Trophoblast cell (in vitro differentiated cells and primary cell): ENCODE measurements at regions not wholly inside any gene's neighbourhood (a gene's known extent, or its start where the extent isn't known, plus 50 kb on each side); places are given as distances from the start of the nearest gene placed in this dataset.

Experiments
- DNase-seq, 2 donors: peaks; one replicate each; pipeline ENCODE4 v3.0.0-alpha.2; 2016
- H2AFZ ChIP-seq: 2 replicates; pipeline ENCODE4 v1.6.1; 2013; ENCODE audit warnings: low read length, moderate library complexity, mild to moderate bottlenecking; ENCODE audit not compliant: insufficient read depth, poor library complexity
- H2AK5ac ChIP-seq: 2 replicates; pipeline ENCODE4 v1.6.1; 2013; ENCODE audit warnings: mild to moderate bottlenecking, low read length
- H2BK120ac ChIP-seq: 2 replicates; pipeline ENCODE4 v1.6.1; 2013; ENCODE audit warnings: low read length, mild to moderate bottlenecking, moderate library complexity; ENCODE audit not compliant: insufficient read depth, poor library complexity
- H2BK12ac ChIP-seq: 2 replicates; pipeline ENCODE4 v1.6.1; 2013; ENCODE audit warnings: mild to moderate bottlenecking, low read length, moderate library complexity
- H2BK5ac ChIP-seq: 2 replicates; pipeline ENCODE4 v1.6.1; 2013; ENCODE audit warnings: low read length, low read depth, moderate library complexity, mild to moderate bottlenecking; ENCODE audit not compliant: poor library complexity
- H3K14ac ChIP-seq: 2 replicates; pipeline ENCODE4 v1.6.1; 2013; ENCODE audit warnings: mild to moderate bottlenecking, low read length
- H3K18ac ChIP-seq: 2 replicates; pipeline ENCODE4 v1.6.1; 2013; ENCODE audit warnings: mild to moderate bottlenecking, low read length
- H3K23ac ChIP-seq: 2 replicates; pipeline ENCODE4 v1.6.1; 2013; ENCODE audit warnings: low read length
- H3K27ac ChIP-seq: 2 replicates; pipeline ENCODE4 v1.5.1; 2013; ENCODE audit warnings: low read depth, mild to moderate bottlenecking, inconsistent platforms, low read length, moderate library complexity
- H3K27me3 ChIP-seq: 2 replicates; pipeline ENCODE4 v1.6.1; 2013; ENCODE audit warnings: inconsistent platforms, mild to moderate bottlenecking, low read length, moderate library complexity; ENCODE audit not compliant: insufficient read depth
- H3K36me3 ChIP-seq, 2 experiments: 1 replicate in 1 of 2; 2 replicates in 1 of 2; pipeline ENCODE4 v1.6.1; 2013; ENCODE audit warnings: low read length in 2 of 2, mild to moderate bottlenecking in 2 of 2, moderate library complexity in 1 of 2; ENCODE audit not compliant: insufficient read depth in 2 of 2, control insufficient read depth in 1 of 2
- H3K4ac ChIP-seq: 2 replicates; pipeline ENCODE4 v1.6.1; 2013; ENCODE audit warnings: low read depth, mild to moderate bottlenecking, low read length, moderate library complexity
- H3K4me1 ChIP-seq, 2 experiments: 1 replicate in 1 of 2; 2 replicates in 1 of 2; pipeline ENCODE4 v1.6.1; 2013; ENCODE audit warnings: low read length in 2 of 2, mild to moderate bottlenecking in 2 of 2, moderate library complexity in 1 of 2; ENCODE audit not compliant: insufficient read depth in 2 of 2, control insufficient read depth in 1 of 2
- H3K4me2 ChIP-seq: 2 replicates; pipeline ENCODE4 v1.6.1; 2013; ENCODE audit warnings: inconsistent platforms, mild to moderate bottlenecking, low read length, moderate library complexity
- H3K4me3 ChIP-seq: 2 replicates; pipeline ENCODE4 v1.5.1; 2013; ENCODE audit warnings: mild to moderate bottlenecking, low read depth, low read length, inconsistent platforms
- H3K79me1 ChIP-seq: one replicate; pipeline ENCODE4 v1.6.1; 2013; ENCODE audit warnings: low read length
- H3K79me2 ChIP-seq: 2 replicates; pipeline ENCODE4 v1.6.1; 2013; ENCODE audit warnings: low read length, mild to moderate bottlenecking; ENCODE audit not compliant: control insufficient read depth, insufficient read depth, poor library complexity
- H3K9ac ChIP-seq: 2 replicates; pipeline ENCODE4 v1.6.1; 2013; ENCODE audit warnings: mild to moderate bottlenecking, low read length
- H3K9me3 ChIP-seq: 2 replicates; pipeline ENCODE4 v1.6.1; 2013; ENCODE audit warnings: low read depth, mild to moderate bottlenecking, control low read depth, inconsistent platforms, low read length; ENCODE audit not compliant: insufficient read depth
- H4K12ac ChIP-seq: 2 replicates; pipeline ENCODE4 v1.6.1; 2013; ENCODE audit warnings: low read depth, mild to moderate bottlenecking, low read length, moderate library complexity
- H4K8ac ChIP-seq: 2 replicates; pipeline ENCODE4 v1.6.1; 2013; ENCODE audit warnings: low read depth, mild to moderate bottlenecking, low read length, moderate library complexity
- H4K91ac ChIP-seq: one replicate; pipeline ENCODE4 v1.6.1; 2013; ENCODE audit warnings: low read depth, mild to moderate bottlenecking, low read length, moderate library complexity
- WGBS: extraction: QIAGEN DNeasy Blood & Tissue Kit; methylation state at CpG from one replicate; pipeline ENCODE4 v1.1.7; 2013; ENCODE audit warnings: missing lambda C conversion rate; ENCODE audit not compliant: insufficient read length, insufficient coverage; ENCODE audit errors: extremely low coverage; 5-methylcytosine and 5-hydroxymethylcytosine counted together

DNA sequence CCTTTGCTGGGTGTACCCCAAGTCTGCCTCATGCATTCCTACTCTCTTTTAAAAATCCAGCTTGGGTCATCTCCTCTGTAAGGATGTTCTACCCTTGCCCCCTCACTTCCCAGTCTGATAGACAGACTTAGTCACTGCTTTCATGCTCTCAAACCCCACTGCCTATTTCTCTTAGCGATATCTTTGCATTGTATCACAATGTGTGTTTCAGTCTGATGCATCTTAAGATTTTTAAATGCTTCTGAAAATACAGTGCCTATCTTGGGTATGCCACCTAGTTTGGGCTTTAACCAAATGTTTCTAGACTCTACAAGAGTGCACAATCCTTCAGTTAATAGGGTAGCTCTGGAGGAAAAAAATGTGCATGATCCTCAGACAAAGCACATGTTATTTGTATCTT lies 97.8 kb downstream of the SNX18 start:
- H4K91ac ChIP-seq = peak overlapping the region; percentile 80
- H3K4me1 ChIP-seq = peaks cover 0 to 5% of the 10 kb centered on the region in 2 experiments
- H3K14ac ChIP-seq = no peak overlapping the region
- H2AFZ ChIP-seq = no peak overlapping the region
- no CpG with 5 or more reads among the region's 1 CpG for WGBS
- H2BK120ac ChIP-seq = no peak overlapping the region
- no peak overlapping the region for H2BK12ac ChIP-seq
- H3K36me3 ChIP-seq = no peaks in the 10 kb centered on the region
- H3K27me3 ChIP-seq = no peaks in the 10 kb centered on the region
- H3K23ac ChIP-seq = no peak overlapping the region
- H3K27ac ChIP-seq = no peak overlapping the region
- no peak overlapping the region for H4K8ac ChIP-seq
- no peak overlapping the region for H3K4ac ChIP-seq
- DNase-seq = peak; percentile 21 to 74
- no peak overlapping the region for H3K4me3 ChIP-seq
- H3K4me2 ChIP-seq = no peak overlapping the region
- no peaks in the 10 kb centered on the region for H3K9me3 ChIP-seq
- H3K79me1 ChIP-seq = no peaks in the 10 kb centered on the region
- H4K12ac ChIP-seq = no peak overlapping the region
- H2AK5ac ChIP-seq = no peak overlapping the region
- no peak overlapping the region for H2BK5ac ChIP-seq
- no peaks in the 10 kb centered on the region for H3K79me2 ChIP-seq
- H3K18ac ChIP-seq = no peak overlapping the region
- no peak overlapping the region for H3K9ac ChIP-seq

DNA sequence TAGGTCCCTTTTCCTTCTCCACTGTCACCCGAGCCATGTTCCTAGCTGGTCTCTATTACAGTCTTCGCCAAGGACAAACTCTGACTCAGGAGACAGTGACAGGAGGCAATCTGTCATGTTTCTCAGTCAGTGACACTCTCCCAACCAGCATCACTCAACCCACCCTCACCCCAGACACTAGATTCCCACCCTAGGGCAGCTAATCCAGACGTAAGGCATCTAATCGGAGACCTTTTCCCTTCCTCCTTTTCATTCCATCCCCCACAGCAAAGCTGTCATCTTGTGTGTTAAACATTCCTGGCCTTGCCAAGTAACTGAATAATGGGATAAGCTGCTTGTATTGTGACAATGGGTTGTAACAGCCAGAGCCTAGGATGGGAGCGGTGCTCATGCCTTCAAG lies 95.2 kb downstream of the SNX18 start:
- no peak overlapping the region for H2AK5ac ChIP-seq
- no peaks in the 10 kb centered on the region for H3K79me1 ChIP-seq
- H3K4me3 ChIP-seq = no peak overlapping the region
- H2BK120ac ChIP-seq = no peak overlapping the region
- no peak overlapping the region for H4K91ac ChIP-seq
- H3K14ac ChIP-seq = no peak overlapping the region
- H3K4ac ChIP-seq = no peak overlapping the region
- no CpG with 5 or more reads among the region's 5 CpGs for WGBS
- H3K18ac ChIP-seq = no peak overlapping the region
- H3K23ac ChIP-seq = peak overlapping the region; percentile 76
- no peak overlapping the region for H3K9ac ChIP-seq
- no peak overlapping the region for H2BK12ac ChIP-seq
- H2AFZ ChIP-seq = no peak overlapping the region
- no peak overlapping the region for H4K8ac ChIP-seq
- H3K27ac ChIP-seq = no peak overlapping the region
- no peak overlapping the region for H3K4me2 ChIP-seq
- DNase-seq = peak; percentile 76 to 82
- no peaks in the 10 kb centered on the region for H3K79me2 ChIP-seq
- H2BK5ac ChIP-seq = no peak overlapping the region
- H3K4me1 ChIP-seq = peaks cover 0 to 5% of the 10 kb centered on the region in 2 experiments
- H3K27me3 ChIP-seq = no peaks in the 10 kb centered on the region
- no peak overlapping the region for H4K12ac ChIP-seq
- H3K9me3 ChIP-seq = no peaks in the 10 kb centered on the region
- H3K36me3 ChIP-seq = no peaks in the 10 kb centered on the region

DNA sequence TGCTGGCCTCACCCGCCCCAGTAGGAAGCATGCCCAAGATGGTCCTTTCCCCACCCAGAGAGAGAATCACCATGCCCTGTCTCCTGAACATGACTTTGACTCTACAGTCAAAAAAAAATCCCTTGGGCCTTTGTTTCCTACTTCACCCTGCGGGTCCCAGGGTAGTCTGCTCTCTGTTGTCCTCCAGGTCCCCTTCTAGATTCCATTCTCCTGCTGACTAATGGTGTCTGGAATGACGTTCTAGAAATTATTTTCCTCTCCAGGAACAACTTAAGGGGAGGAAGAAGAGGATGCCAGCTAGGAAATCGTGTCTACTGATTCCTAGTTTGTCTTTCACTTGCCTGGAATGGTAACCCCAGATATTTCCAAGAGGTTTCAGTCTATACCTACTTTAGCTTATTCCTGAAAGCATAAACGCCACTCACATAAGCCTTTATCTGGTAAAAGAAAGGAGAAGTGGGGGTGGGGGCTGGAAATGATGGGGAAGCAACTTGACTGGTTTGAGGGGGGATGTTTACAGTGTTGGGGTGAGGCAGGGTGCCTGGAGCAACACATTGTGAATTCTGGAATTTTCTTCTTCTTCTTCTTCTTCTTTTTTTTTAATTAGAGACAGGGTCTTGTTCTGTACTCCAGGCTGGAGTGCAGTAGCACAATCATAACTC lies 93.9 kb downstream of the SNX18 start:
- H2BK12ac ChIP-seq = no peak overlapping the region

DNA sequence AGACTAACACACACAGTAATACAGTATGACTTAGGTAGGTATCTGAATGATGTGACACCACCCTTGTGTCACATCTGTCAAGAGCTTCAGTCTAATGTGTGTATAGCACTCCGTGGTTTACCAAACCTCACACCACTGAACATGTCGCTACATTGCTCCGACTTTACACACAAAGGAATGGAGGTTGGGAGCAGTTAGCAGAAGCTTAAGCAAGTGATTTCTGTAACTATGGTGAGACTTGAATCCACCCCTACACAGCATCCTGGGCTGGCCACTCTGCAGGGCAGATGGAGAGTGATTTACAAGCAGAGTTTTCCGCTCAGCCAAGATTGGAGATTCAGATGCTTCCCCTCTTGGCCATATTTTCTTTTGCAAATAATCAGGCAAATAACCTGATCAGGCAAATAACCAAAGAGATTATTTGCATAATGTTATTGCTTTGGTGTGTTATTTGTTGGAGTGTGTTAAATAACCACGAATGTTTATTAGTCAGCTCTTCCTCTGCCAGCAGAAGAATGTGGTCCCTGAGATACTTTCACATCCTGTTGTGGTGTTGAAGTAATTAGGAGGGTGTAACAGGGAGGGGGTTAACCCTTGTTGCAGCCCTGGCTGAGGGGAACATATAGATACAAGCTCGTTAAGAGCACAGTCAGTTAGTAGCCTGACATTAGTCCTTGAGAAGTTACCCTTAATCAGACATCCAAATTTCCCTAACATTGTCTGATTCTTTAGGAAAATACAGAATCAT lies 92.8 kb downstream of the SNX18 start:
- Histone ChIP-seq H3K9ac (no peak overlapping the region), H3K36me3 (no peaks in the 10 kb centered on the region), H3K27me3 (no peaks in the 10 kb centered on the region), H3K4me3 (no peak overlapping the region), H4K8ac (no peak overlapping the region), H3K4me1 (peaks cover 0 to 5% of the 10 kb centered on the region in 2 experiments), H2BK12ac (no peak overlapping the region), H3K4ac (no peak overlapping the region), H3K79me1 (no peaks in the 10 kb centered on the region), H3K27ac (no peak overlapping the region), H3K79me2 (no peaks in the 10 kb centered on the region), H3K23ac (no peak overlapping the region), H2AFZ (no peak overlapping the region), H2AK5ac (no peak overlapping the region), H4K91ac (no peak overlapping the region), H4K12ac (no peak overlapping the region), H3K18ac (no peak overlapping the region), H3K9me3 (no peaks in the 10 kb centered on the region), H3K4me2 (no peak overlapping the region), H2BK5ac (no peak overlapping the region), H3K14ac (no peak overlapping the region), H2BK120ac (no peak overlapping the region)
- DNase-seq = no peak
- no CpG with 5 or more reads among the region's 6 CpGs for WGBS

More for the DNA sequence above, 93.9 kb downstream of the SNX18 start:
- Histone ChIP-seq H4K91ac (no peak overlapping the region), H3K36me3 (no peaks in the 10 kb centered on the region), H3K79me2 (no peaks in the 10 kb centered on the region), H3K79me1 (no peaks in the 10 kb centered on the region), H3K14ac (no peak overlapping the region), H3K4ac (no peak overlapping the region), H3K9me3 (no peaks in the 10 kb centered on the region), H2BK120ac (no peak overlapping the region), H4K8ac (no peak overlapping the region), H3K27me3 (no peaks in the 10 kb centered on the region), H3K4me3 (no peak overlapping the region), H3K18ac (no peak overlapping the region), H2BK5ac (no peak overlapping the region), H3K27ac (no peak overlapping the region), H3K4me2 (peak overlapping the region; percentile 21), H2AK5ac (no peak overlapping the region), H4K12ac (no peak overlapping the region), H2AFZ (no peak overlapping the region), H3K23ac (no peak overlapping the region), H3K4me1 (peaks cover 0 to 5% of the 10 kb centered on the region in 2 experiments), H3K9ac (no peak overlapping the region)
- peak; percentile 46 to 69 for DNase-seq
- no CpG with 5 or more reads among the region's 5 CpGs for WGBS
